AML-193 (cell line): ENCODE measurements at regions not wholly inside any gene's neighbourhood (a gene's known extent, or its start where the extent isn't known, plus 50 kb on each side); places are given as distances from the start of the nearest gene placed in this dataset.

Experiments used
- DNase-seq, 2 experiments: peaks; one replicate each; lab custom pipeline; 2025; lab: John Stamatoyannopoulos, UW

DNA sequence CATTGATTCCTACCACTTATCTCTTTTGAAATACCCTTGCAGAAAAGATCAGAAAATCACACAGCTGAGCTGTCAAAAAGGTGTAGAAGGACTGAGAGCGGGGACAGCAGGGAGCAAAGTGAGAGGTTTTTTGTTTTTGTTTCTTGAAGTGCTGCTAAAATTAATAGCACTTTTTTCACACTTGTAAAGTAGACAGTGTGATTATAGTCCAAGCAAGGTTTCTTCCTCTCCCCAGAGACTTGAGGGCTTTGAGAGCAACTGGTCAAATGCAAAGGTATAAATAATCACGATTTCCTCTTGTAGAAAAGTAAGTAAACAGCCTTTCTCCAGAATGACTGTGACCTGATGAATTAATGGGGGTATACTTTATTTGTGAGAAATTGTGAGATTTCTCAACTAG, 326.9 kb downstream of the ZNF608 start:
- DNase-seq: no peak

DNA sequence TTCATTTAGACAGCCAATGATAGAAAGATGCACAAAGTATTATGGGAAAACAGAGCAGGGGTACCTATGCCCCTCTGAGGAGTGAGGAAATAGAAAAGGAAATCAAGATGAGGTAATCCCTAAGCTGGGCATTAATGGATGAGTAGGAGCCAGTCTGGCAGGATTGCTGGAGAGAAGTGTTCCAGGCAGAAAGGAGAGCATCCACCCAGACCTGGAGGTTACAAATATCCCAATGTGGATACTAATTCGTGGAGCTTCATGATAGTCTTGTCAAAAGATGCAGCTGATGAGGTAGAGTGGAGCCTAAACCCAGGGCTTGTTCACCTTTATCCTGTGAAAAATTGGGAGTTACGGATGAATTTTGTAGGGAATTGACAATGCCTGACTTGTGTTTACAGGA, 328.0 kb downstream of the ZNF608 start:
- DNase-seq: no peak

DNA sequence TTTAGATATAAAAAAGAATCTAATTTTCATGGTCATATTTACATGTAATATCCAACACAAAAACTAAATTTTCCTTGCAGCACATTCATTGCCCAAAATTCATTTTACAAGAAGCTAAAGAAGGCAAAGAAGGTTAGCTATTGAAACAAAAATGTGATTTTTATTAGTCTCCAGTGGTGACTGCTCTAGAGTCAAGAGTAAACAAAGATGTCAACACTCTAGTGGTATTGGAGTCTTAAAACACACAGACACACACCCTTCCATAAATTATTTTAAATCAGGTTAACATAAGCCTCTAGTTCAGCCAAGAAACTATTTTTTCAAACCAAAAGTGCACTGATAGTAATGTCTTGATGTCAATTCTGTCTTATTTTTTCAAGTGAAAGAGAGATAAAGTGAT, 329.2 kb downstream of the ZNF608 start:
- no peak for DNase-seq

DNA sequence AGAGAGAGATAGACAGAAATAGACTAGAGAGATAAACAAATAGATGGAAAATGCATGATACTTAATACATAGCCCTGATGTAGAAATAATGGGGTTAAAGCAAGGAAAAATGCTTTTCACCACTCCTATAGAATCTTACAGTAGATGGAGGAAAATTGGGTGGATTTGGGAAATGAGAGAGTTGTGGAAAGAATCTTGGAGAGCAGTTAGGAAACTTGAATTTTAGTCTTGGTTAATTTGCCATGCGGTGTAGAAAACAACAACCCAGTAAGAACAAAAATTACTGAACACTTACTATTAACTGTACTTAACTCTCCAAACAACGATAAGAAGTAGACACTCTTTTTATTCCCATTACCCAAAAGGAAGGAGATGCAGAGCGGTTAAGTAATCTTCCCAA, 329.8 kb downstream of the ZNF608 start:
- no peak for DNase-seq

- no peak for DNase-seq
Measured at GRCh38 chr5:124414973-124415372, 331.5 kb downstream of the ZNF608 start.

- DNase-seq: no peak
Measured at GRCh38 chr5:124410539-124411488, 335.6 kb downstream of the ZNF608 start.

DNA sequence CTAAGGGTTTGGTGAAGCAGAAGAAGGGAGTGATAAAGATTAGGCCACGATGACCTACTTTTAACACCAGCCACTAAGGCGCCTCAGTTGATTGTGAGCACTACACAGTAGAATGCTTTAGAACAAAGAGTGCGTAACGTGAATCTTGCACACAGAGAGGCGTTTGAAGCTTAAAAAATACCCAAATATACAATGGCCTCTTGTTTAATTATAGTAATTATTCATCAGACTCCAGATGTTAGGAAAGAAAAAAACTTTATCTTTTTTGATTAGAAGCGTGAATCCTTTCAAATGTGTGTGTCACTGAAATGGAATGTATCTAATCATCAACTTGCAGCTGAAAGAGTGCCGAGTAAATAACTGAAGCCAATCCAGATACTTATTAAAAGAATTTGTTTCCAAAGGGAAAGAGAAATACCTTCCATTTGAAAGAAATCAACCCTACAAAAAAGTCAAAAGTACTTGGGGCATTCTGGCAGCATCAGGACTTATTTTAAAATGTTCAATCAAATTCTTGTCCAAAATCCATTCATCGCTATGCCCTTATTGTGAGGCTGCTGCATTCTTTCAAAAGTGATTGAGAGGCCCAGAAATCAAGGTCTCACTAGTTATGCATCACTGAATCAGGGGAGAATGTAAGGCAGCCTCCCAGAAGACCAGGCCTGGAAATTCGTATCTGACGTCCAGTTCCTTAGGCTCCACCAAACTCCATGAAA, 337.5 kb downstream of the ZNF608 start:
- no peak for DNase-seq

- DNase-seq: no peak
Measured at GRCh38 chr5:124404796-124405195, 341.6 kb downstream of the ZNF608 start.

DNA sequence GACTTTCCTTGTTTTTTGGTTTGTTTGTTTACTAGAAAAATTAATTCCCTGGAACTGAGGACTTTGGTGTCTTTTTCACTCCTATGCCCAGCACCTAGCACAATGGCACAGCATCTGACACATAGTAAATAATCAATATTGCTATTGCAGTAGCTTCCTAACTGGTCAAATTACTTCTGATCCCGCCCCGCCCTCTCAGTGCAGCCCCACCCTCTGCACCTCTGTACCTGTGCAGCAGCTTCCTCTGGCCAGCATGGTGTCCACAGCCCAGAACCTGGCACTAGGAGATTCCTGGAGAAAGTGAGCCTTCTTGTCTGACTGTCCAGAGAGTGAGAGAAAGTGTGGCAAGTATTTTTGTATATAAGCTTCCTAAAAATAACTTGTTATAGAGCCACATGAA, 343.2 kb downstream of the ZNF608 start:
- no peak for DNase-seq

DNA sequence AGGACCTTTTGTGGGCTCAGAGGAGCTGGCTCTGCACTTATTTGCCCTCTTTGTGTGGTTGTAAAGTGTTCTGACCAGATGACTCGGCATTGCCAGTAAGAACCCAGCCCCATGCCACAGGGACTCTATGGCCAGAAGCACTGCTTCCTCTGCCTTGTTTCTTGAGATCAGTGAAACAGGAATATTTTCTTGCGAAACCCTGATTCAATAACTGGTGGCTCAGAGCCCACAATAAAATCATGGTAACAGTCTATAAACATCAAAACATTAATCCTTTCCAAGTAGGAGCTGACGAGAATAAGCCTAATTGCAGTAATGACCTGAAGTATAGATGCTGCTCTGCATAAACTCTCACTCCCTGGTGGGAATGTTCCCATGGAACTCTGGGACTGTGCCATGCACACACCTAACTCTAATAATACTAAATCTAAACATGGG, 344.3 kb downstream of the ZNF608 start:
- DNase-seq: no peak

- no peak for DNase-seq
Measured at GRCh38 chr5:124401476-124402143, 344.8 kb downstream of the ZNF608 start.

DNA sequence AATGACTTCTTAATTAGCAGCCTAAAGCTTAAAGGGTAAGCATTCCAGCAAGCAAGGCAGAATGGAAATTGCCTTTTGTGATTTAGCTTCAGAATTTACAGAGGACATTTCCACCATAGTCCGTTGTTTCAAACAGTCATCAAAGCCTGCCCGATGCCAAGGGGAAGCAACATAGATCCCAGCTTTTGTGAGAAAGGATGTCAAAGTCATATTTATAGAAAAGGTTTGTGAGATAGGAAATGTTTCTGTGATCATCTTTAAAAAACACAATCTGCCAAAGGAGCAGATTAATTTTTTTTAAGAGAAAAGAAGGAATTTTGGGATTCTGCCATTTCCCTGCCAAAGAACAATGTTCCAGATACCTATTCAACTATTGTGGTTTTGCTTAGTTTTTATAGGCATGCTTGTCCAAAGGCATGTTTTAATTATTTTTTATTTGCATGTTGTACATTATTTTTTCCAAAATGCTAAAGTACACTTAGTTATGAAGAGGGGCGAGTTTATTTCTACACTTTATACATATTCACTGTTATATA, 346.9 kb downstream of the ZNF608 start:
- no peak for DNase-seq

GRCh38 chr5:124398460-124398859, 348.0 kb downstream of the ZNF608 start:
- no peak for DNase-seq

- DNase-seq: no peak
Measured at GRCh38 chr5:124397317-124397716, 349.1 kb downstream of the ZNF608 start.

GRCh38 chr5:124395926-124396325, 350.5 kb downstream of the ZNF608 start:
- no peak for DNase-seq

DNA sequence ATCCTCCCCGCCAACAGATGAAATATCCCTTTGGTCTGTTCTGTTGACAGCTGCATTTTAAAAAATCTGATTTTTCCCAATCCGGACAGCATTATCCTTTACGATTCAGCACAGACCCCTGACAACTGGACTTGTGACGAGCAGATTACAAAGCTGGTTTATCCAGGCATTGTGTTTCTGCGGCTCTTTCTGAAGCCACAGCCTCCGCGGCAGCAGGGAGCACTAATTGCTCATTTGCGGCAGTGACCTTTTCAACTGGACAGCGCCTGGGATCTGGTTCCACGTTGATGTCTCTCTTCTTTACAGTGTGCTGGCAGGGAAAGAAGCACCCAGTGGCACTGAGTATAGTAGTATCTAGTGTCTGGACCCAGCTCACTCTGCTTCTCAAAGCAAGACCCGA, 351.2 kb downstream of the ZNF608 start:
- DNase-seq: no peak

DNA sequence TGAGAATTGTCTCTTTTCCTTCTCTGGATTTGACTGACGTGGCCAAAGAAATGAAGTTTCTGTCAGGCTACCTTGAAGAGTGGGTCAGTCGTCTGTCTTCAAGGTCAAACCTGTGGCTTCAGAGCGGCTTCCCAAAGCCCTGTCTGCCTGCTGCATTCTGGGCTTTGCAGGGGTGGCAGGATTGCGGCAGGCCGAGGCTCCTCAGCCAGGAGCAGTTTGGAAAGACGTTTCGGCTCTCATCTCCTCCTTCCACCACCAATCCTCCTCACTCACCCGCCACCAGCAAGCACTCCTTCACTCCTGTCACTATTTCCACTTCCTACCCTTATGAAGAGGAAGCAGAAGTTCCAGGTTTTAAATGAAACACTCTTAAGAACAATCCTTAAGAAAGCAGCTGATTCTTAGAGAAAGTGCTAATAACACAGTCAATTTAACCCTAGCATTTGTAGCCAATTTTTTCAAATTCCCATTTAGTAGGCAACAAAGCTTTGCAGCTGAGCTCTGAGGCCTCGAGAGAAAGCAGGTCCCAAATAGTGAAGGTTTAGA, 351.7 kb downstream of the ZNF608 start:
- DNase-seq: no peak

GRCh38 chr5:124393584-124394379, 352.7 kb downstream of the ZNF608 start:
- DNase-seq: no peak

- DNase-seq: no peak
Measured at GRCh38 chr5:124383693-124384092, 362.7 kb downstream of the ZNF608 start.

DNA sequence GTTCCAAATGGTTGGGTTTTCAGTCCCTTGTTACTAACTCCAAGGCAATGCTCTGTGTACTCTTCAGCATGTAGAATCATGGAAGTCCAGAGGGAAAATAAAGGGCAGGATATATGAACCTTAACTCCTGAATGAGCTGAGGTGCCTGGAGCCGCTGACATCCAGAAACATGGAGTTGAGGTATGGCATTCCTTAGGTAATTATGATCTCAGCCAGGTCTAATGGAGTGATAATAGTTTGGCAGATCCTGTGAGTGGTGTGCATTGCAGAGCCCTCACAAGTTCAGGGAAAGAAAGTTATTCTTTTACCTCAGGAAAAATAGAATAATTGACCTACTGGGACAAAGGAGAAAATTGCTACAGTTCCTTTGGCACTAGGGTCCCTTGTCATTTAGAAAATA, 369.1 kb downstream of the ZNF608 start:
- DNase-seq: no peak

DNA sequence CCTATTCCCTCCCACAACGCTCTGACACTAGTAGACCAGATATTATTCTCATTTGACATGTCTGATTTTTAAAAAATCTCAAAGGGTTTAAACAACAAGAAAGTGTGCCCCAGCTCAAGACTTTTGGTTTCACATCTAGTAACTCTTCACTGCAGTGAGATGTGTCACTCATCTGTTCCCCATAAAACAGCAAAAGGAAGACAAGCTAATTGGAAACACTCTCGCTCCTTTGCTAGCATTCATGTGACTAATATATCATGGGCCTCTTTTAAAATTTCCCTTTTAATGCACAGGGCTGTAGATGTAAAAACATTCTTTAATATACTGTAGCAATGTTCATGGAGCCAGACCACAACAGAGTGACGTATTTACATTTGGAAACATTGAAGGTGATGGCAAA, 372.6 kb downstream of the ZNF608 start:
- no peak for DNase-seq
